CD14-positive monocyte (primary cell): ENCODE measurements at regions not wholly inside any gene's neighbourhood (a gene's known extent, or its start where the extent isn't known, plus 50 kb on each side); places are given as distances from the start of the nearest gene placed in this dataset.

ENCODE experiments used
- DNase-seq, 3 donors: peaks; one replicate each; pipeline ENCODE4 v3.0.0-alpha.2; 2011 to 2022
- H2AFZ ChIP-seq: 2 replicates; pipeline ENCODE4 v1.6.0; 2012; ENCODE audit warnings: mild to moderate bottlenecking, low read depth, low read length, inconsistent platforms; ENCODE audit not compliant: insufficient read depth, poor library complexity, severe bottlenecking
- H3K27ac ChIP-seq, 2 donors: 1 replicate in 1 of 2; 2 replicates in 1 of 2; pipeline ENCODE4 v1.5.1; 2012 to 2013; ENCODE audit warnings: low read length in 2 of 2, control low read depth in 1 of 2, inconsistent platforms in 1 of 2, low read depth in 1 of 2, mild to moderate bottlenecking in 1 of 2
- H3K27me3 ChIP-seq, 2 donors: one replicate each; pipeline versions ENCODE4 v1.6.0 to v1.6.1; 2011 to 2013; ENCODE audit warnings: low read length in 2 of 2; ENCODE audit not compliant: control insufficient read depth in 2 of 2, insufficient read depth in 2 of 2
- H3K36me3 ChIP-seq, 2 donors: replicated peaks in 1 of 2; 1 replicate in 1 of 2; 2 replicates in 1 of 2; pipeline versions ENCODE4 v1.5.1 to v1.6.1; 2012 to 2013; ENCODE audit warnings: low read length in 2 of 2, control low read depth in 1 of 2, inconsistent platforms in 1 of 2, mild to moderate bottlenecking in 1 of 2; ENCODE audit not compliant: insufficient read depth in 2 of 2, control insufficient read depth in 1 of 2
- H3K4me1 ChIP-seq, 2 donors: 1 replicate in 1 of 2; 2 replicates in 1 of 2; pipeline versions ENCODE4 v1.5.1 to v1.6.1; 2012 to 2013; ENCODE audit warnings: low read length in 2 of 2, control low read depth in 1 of 2, inconsistent platforms in 1 of 2, mild to moderate bottlenecking in 1 of 2, moderate library complexity in 1 of 2; ENCODE audit not compliant: insufficient read depth in 2 of 2, control insufficient read depth in 1 of 2
- H3K4me2 ChIP-seq: replicated peaks from 2 replicates; pipeline ENCODE3; 2012; ENCODE audit warnings: low read length, moderate library complexity, mild to moderate bottlenecking; ENCODE audit not compliant: poor library complexity, severe bottlenecking; ENCODE audit errors: extremely low read depth
- H3K4me3 ChIP-seq, 3 experiments: fragments of 200-600 bp in 1 of 3; sonication (generic) in 1 of 3; replicated peaks in 1 of 3; 1 replicate in 2 of 3; 2 replicates in 1 of 3; pipeline ENCODE4 v1.5.1; 2011 to 2013; ENCODE audit warnings: low read length in 3 of 3, mild to moderate bottlenecking in 3 of 3, control low read depth in 2 of 3, low read depth in 2 of 3, inconsistent platforms in 1 of 3, moderate library complexity in 1 of 3
- H3K79me2 ChIP-seq: 2 replicates; pipeline ENCODE4 v1.6.0; 2012; ENCODE audit warnings: mild to moderate bottlenecking, control low read depth, inconsistent platforms, low read length, moderate library complexity; ENCODE audit not compliant: insufficient read depth
- H3K9ac ChIP-seq: 2 replicates; pipeline ENCODE4 v1.6.0; 2017; ENCODE audit warnings: low read length, mild to moderate bottlenecking; ENCODE audit not compliant: insufficient read depth, poor library complexity, severe bottlenecking
- H3K9me3 ChIP-seq, 2 donors: replicated peaks in 1 of 2; 1 replicate in 1 of 2; 2 replicates in 1 of 2; pipeline versions ENCODE4 v1.5.1 to v1.6.1; 2012 to 2013; ENCODE audit warnings: low read length in 2 of 2, control low read depth in 1 of 2; ENCODE audit not compliant: control insufficient read depth in 1 of 2, insufficient read depth in 1 of 2
- H4K20me1 ChIP-seq: 2 replicates; pipeline ENCODE4 v1.6.0; 2012; ENCODE audit warnings: mild to moderate bottlenecking, low read length, control low read depth, moderate library complexity; ENCODE audit not compliant: insufficient read depth
- H3K27ac Mint-ChIP-seq, 7 donors: one replicate each; pipeline ENCODE4 v1.8.0; 2020; ENCODE audit warnings: mild to moderate bottlenecking in 7 of 7, mixed read lengths in 7 of 7, moderate library complexity in 6 of 7, inconsistent platforms in 2 of 7
- H3K27me3 Mint-ChIP-seq, 3 donors: one replicate each; pipeline ENCODE4 v1.8.0; 2021 to 2022; ENCODE audit warnings: low read depth in 3 of 3, mild to moderate bottlenecking in 3 of 3, mixed read lengths in 3 of 3, moderate library complexity in 3 of 3, inconsistent platforms in 1 of 3
- H3K36me3 Mint-ChIP-seq, 2 donors: one replicate each; pipeline ENCODE4 v1.8.0; 2020; ENCODE audit warnings: mixed read lengths in 2 of 2, inconsistent platforms in 1 of 2, mild to moderate bottlenecking in 1 of 2
- H3K4me1 Mint-ChIP-seq: one replicate; pipeline ENCODE4 v1.8.0; 2020; ENCODE audit warnings: mild to moderate bottlenecking, mixed read lengths
- H3K4me3 Mint-ChIP-seq, 2 donors: one replicate each; pipeline ENCODE4 v1.8.0; 2020; ENCODE audit warnings: mild to moderate bottlenecking in 2 of 2, mixed read lengths in 2 of 2, moderate library complexity in 1 of 2
- H3K9me3 Mint-ChIP-seq, 7 donors: one replicate each; pipeline ENCODE4 v1.8.0; 2020 to 2022; ENCODE audit warnings: mixed read lengths in 7 of 7, mild to moderate bottlenecking in 6 of 7, moderate library complexity in 6 of 7, inconsistent platforms in 2 of 7
- WGBS: methylation state at CpG from one replicate; pipeline ENCODE4 v1.1.5; 2013; ENCODE audit warnings: missing lambda C conversion rate; ENCODE audit not compliant: insufficient coverage; 5-methylcytosine and 5-hydroxymethylcytosine counted together
- intact Hi-C, 2 donors: fragments of 100-400 bp; cut with micrococcal nuclease; formaldehyde crosslinking; loops; one replicate each; pipeline versions ENCODE4 v1.15.0 to v1.15.1; 2023
- TF ChIP-seq, protein P1 (sequence below): fragments of 200-600 bp; IDR thresholded peaks from one replicate; pipeline ENCODE4 v1.8.0; 2022; ENCODE audit warnings: antibody characterized with exemption, mild to moderate bottlenecking

DNA sequence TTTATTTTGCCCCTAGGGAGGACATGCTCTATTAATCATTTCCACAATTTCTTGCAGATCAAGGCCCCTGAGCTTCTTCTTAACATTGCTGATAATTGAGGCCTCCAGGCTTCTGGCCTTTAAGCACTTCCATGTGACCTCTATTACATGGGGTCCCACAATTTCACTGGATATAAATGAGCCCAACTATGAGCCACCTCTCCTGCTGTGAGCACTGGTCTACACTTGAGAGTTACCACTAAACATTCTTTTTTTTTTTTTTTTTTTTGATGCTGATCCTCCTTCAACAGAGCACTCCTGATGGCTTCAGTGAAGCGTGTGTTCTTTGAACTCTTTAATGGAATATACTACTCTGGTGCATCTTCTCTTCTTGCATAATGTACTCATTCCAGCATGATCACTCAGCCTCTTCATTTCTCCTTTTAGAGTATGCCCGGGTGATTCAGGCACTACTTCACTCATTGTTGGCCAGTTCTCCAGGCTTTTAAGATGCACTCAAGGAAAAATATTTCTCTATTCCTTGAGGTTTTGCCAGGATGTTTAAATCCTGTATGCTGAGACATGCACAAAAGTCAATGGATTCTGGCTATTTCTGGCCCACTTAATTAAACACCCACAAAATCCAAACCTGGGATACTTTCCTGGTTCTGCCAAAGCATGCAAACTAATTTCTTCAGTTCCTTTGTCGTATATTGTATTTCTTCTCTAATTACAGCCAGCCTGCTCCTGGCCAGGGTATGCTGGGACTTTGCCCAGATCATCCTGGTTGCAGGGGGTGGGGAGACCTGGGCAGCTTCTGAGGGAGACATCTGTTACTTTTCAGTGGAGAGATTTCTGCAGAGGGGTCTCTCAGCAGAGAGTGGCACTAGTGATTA is 257.8 kb upstream of the LUZP2 start:
- H3K27ac Mint-ChIP-seq, result no peak overlapping the region
- TF ChIP-seq, protein P1, sequence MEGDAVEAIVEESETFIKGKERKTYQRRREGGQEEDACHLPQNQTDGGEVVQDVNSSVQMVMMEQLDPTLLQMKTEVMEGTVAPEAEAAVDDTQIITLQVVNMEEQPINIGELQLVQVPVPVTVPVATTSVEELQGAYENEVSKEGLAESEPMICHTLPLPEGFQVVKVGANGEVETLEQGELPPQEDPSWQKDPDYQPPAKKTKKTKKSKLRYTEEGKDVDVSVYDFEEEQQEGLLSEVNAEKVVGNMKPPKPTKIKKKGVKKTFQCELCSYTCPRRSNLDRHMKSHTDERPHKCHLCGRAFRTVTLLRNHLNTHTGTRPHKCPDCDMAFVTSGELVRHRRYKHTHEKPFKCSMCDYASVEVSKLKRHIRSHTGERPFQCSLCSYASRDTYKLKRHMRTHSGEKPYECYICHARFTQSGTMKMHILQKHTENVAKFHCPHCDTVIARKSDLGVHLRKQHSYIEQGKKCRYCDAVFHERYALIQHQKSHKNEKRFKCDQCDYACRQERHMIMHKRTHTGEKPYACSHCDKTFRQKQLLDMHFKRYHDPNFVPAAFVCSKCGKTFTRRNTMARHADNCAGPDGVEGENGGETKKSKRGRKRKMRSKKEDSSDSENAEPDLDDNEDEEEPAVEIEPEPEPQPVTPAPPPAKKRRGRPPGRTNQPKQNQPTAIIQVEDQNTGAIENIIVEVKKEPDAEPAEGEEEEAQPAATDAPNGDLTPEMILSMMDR, result no peak

DNA sequence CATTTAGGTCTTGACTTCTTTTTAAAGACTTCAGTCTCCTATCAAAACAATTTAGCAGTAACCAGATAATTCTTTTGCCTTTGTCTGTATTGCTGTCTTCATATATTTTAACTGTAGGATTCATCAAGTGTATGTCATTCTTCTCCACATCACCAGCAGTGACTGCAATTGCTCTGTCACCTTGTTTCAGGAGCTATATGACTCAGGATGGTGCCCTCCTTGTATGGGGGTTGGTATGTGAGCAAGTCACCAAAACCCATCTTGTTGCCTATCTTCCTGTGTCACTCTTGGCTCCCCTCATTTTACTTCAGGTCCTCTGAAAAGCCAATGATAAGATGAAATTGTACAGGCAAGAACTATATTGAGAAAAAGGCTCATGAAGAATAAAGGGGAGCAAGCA is 256.9 kb upstream of the LUZP2 start:
- Histone ChIP-seq H3K9ac (no peak overlapping the region), H3K79me2 (no peaks in the 10 kb centered on the region), H3K27me3 (no peaks in the 10 kb centered on the region), H3K4me3 (no peak overlapping the region), H3K4me2 (no peak overlapping the region), H2AFZ (no peak overlapping the region), H4K20me1 (no peaks in the 10 kb centered on the region), H3K27ac (no peak overlapping the region), H3K4me1 (no peaks in the 10 kb centered on the region), H3K9me3 (peaks cover 0 to 3% of the 10 kb centered on the region in 2 donors), H3K36me3 (no peaks in the 10 kb centered on the region)
- H3K36me3 Mint-ChIP-seq, result no peaks in the 10 kb centered on the region
- no peaks in the 10 kb centered on the region for H3K4me1 Mint-ChIP-seq
- no peak overlapping the region for H3K4me3 Mint-ChIP-seq
- peaks cover 0 to 6% (median 2%) of the 10 kb centered on the region in 7 donors for H3K9me3 Mint-ChIP-seq
- no peak for DNase-seq
- H3K27ac Mint-ChIP-seq, result peak overlapping the region in 1 of 7 donors; percentile 53
- TF ChIP-seq, protein P1, result no peak
- intact Hi-C loops, result no loop called here
- H3K27me3 Mint-ChIP-seq, result no peaks in the 10 kb centered on the region

More for the DNA sequence above, 257.8 kb upstream of the LUZP2 start:
- H3K9me3 Mint-ChIP-seq, result peaks cover 0 to 6% (median 3%) of the 10 kb centered on the region in 7 donors
- H3K4me1 Mint-ChIP-seq, result no peaks in the 10 kb centered on the region
- H3K36me3 ChIP-seq, result no peaks in the 10 kb centered on the region
- intact Hi-C loops, result no loop called here
- no peak overlapping the region for H3K4me2 ChIP-seq
- H3K9ac ChIP-seq, result no peak overlapping the region
- no peaks in the 10 kb centered on the region for H3K27me3 Mint-ChIP-seq
- H3K4me1 ChIP-seq, result no peaks in the 10 kb centered on the region
- no peak overlapping the region for H3K27ac ChIP-seq
- H3K79me2 ChIP-seq, result no peaks in the 10 kb centered on the region
- no peaks in the 10 kb centered on the region for H4K20me1 ChIP-seq
- H3K27me3 ChIP-seq, result no peaks in the 10 kb centered on the region
- 100% methylated on average over 1 of the region's 3 CpGs for WGBS
- no peak overlapping the region for H3K4me3 ChIP-seq
- H3K9me3 ChIP-seq, result peaks cover 0 to 9% of the 10 kb centered on the region in 2 donors
- no peak for DNase-seq
- H3K36me3 Mint-ChIP-seq, result no peaks in the 10 kb centered on the region
- no peak overlapping the region for H3K4me3 Mint-ChIP-seq
- no peak overlapping the region for H2AFZ ChIP-seq
